ENCODE measurements at regions not wholly inside any gene's neighbourhood (a gene's known extent, or its start where the extent isn't known, plus 50 kb on each side); places are given as distances from the start of the nearest gene placed in this dataset.

GRCh38 chr1:244955661-244956060 is 91.3 kb upstream of the HNRNPU start:
- TF ChIP-seq CTCF (conservative IDR thresholded peaks at IDR 0.05 in 1 of 2, IDR thresholded peaks at IDR 0.05 in 1 of 2; ENCODE audit: extremely low read depth in 1 of 2, insufficient read depth in 1 of 2, low read depth in 1 of 2, low read length in 2 of 2) (no peak), EZH2 (IDR thresholded peaks at IDR 0.05; ENCODE audit: borderline replicate concordance, low read length) (no peak)

Measured in mammary epithelial cell (primary cell).